Esophagus squamous epithelium (tissue), 4 donors: ENCODE measurements at regions not wholly inside any gene's neighbourhood (a gene's known extent, or its start where the extent isn't known, plus 50 kb on each side); places are given as distances from the start of the nearest gene placed in this dataset.

Experiments
- CTCF ChIP-seq, 6 experiments: fragments of 450-650 bp in 4 of 6; fragments of 200-600 bp in 2 of 6; sonication (generic) in 2 of 6; IDR thresholded peaks; one replicate each; pipeline ENCODE4 v1.5.1; 2016 to 2019; ENCODE audit warnings: antibody characterized with exemption in 6 of 6, mild to moderate bottlenecking in 4 of 6, moderate library complexity in 4 of 6
- POLR2A ChIP-seq, 4 donors: fragments of 450-650 bp; IDR thresholded peaks; one replicate each; pipeline ENCODE4 v1.6.1; 2017; ENCODE audit warnings: antibody characterized with exemption in 4 of 4, mild to moderate bottlenecking in 4 of 4, moderate library complexity in 3 of 4

- TF ChIP-seq CTCF (IDR thresholded peaks at IDR 0.05) = no peak
- no peak for TF ChIP-seq POLR2A (IDR thresholded peaks at IDR 0.05)
Observed at GRCh38 chr2:132033949-132034348, 127.8 kb downstream of the ANKRD30BL start.
